ENCODE measurements at regions not wholly inside any gene's neighbourhood (a gene's known extent, or its start where the extent isn't known, plus 50 kb on each side); places are given as distances from the start of the nearest gene placed in this dataset.

DNA sequence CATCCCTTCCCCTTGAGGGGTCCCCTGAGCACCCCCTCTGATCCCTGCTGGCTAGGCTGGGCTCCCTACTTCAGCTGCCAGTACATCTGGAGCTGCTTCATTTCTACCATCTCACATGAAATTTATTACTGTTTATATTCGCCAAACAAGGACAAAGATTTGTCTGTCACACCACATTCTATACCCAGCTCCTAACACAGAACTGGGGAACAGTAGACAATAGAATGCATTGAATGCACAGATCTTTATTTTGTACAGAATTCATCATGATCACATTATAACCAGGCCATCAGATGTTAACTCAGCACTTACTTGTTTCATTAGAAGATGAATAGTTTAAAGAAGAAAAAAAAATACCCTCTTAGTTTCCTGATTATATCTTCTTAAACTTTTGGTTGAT, 159.4 kb downstream of the KLF5 start:
- TF ChIP-seq, protein P1, sequence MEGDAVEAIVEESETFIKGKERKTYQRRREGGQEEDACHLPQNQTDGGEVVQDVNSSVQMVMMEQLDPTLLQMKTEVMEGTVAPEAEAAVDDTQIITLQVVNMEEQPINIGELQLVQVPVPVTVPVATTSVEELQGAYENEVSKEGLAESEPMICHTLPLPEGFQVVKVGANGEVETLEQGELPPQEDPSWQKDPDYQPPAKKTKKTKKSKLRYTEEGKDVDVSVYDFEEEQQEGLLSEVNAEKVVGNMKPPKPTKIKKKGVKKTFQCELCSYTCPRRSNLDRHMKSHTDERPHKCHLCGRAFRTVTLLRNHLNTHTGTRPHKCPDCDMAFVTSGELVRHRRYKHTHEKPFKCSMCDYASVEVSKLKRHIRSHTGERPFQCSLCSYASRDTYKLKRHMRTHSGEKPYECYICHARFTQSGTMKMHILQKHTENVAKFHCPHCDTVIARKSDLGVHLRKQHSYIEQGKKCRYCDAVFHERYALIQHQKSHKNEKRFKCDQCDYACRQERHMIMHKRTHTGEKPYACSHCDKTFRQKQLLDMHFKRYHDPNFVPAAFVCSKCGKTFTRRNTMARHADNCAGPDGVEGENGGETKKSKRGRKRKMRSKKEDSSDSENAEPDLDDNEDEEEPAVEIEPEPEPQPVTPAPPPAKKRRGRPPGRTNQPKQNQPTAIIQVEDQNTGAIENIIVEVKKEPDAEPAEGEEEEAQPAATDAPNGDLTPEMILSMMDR (IDR thresholded peaks at IDR 0.05), result no peak
- Histone ChIP-seq H3K4me3 (no peak overlapping the region), H3K27ac (no peak overlapping the region), H3K27me3 (no peaks in the 10 kb centered on the region), H3K4me1 (peaks cover 5% of the 10 kb centered on the region), H3K9me3 (no peaks in the 10 kb centered on the region), H3K36me3 (no peaks in the 10 kb centered on the region)
- ATAC-seq (no peak), DNase-seq (no peak)
- intact Hi-C loops (cut with DNase I), result no loop called here

DNA sequence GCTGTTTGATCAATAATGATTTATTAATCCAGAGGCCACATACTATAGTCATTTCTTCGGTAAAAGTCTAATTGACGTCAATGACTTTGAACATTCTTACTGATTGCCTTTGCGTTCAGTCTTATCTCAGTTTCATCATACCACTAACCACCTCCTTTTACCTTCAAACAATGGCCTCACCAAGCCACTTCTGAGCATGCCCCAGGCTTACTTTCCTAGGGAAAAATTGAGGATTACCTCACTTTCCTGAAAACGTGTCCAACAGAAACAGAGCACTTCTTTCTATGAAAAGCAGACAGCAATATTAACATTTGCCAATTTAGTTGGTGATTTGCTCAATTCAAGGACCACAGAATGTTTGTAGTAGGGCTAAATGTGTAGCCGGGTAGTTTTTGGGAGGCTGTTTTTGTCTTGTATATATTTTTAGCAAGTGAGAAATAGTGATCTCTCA, 157.6 kb downstream of the KLF5 start:
- peak; percentile 38 for ATAC-seq
- H3K27ac ChIP-seq, result no peak overlapping the region
- H3K4me3 ChIP-seq, result no peak overlapping the region
- H3K4me1 ChIP-seq, result peaks cover 5% of the 10 kb centered on the region
- TF ChIP-seq, protein P1 (IDR thresholded peaks at IDR 0.05), result no peak
- no peaks in the 10 kb centered on the region for H3K9me3 ChIP-seq
- no peaks in the 10 kb centered on the region for H3K36me3 ChIP-seq
- intact Hi-C loops (cut with DNase I), result no loop called here
- no peak for DNase-seq
- H3K27me3 ChIP-seq, result no peaks in the 10 kb centered on the region

DNA sequence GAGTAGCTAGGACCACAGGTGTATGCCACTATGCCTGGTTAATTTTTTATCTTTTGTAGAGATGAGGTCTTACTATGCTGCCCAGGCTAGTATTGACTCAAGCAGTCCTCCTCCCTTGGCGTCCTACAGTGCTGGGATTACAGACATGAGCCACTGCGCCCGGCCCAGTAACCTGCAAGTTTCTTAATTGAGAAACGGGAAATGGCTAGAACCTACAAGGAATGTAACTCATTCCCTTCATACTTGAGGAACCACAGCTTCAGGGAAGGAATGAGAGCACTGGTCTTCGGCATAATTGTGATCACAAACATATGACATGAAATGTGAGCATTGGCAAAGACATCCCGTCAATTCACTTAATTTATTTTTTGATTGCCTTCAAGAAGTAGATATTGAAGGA, 157.0 kb downstream of the KLF5 start:
- no peaks in the 10 kb centered on the region for H3K36me3 ChIP-seq
- no peak overlapping the region for H3K27ac ChIP-seq
- H3K27me3 ChIP-seq, result no peaks in the 10 kb centered on the region
- H3K9me3 ChIP-seq, result no peaks in the 10 kb centered on the region
- DNase-seq, result no peak
- ATAC-seq, result peak; percentile 68
- TF ChIP-seq, protein P1 (IDR thresholded peaks at IDR 0.05), result no peak
- intact Hi-C loops (cut with DNase I), result no loop called here
- no peak overlapping the region for H3K4me3 ChIP-seq
- H3K4me1 ChIP-seq, result peaks cover 5% of the 10 kb centered on the region

DNA sequence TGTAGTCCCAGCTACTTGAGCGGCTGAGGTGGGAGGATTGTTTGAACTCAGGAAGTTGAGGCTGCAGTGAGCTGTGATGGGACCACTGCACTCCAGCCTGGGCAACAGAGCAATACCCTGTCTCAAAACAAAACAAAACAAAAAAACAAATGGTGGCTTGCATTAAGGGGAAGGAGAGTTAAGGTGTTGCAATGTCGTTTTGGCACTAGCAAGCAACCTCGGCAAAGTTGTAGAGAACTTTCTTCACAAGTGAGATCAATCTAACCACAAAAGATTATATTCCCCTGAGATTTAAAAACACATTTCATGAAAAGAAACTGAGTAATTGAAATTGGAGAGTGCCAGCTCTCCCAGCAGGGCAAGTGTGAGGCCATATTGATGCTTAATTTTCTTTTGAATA, 153.7 kb downstream of the KLF5 start:
- Histone ChIP-seq H3K4me3 (no peak overlapping the region), H3K27ac (no peak overlapping the region), H3K9me3 (no peaks in the 10 kb centered on the region), H3K4me1 (peaks cover 5% of the 10 kb centered on the region), H3K36me3 (no peaks in the 10 kb centered on the region), H3K27me3 (no peaks in the 10 kb centered on the region)
- ATAC-seq (no peak), DNase-seq (no peak)
- TF ChIP-seq, protein P1 (IDR thresholded peaks at IDR 0.05), result no peak
- intact Hi-C loops (cut with DNase I), result no loop called here

DNA sequence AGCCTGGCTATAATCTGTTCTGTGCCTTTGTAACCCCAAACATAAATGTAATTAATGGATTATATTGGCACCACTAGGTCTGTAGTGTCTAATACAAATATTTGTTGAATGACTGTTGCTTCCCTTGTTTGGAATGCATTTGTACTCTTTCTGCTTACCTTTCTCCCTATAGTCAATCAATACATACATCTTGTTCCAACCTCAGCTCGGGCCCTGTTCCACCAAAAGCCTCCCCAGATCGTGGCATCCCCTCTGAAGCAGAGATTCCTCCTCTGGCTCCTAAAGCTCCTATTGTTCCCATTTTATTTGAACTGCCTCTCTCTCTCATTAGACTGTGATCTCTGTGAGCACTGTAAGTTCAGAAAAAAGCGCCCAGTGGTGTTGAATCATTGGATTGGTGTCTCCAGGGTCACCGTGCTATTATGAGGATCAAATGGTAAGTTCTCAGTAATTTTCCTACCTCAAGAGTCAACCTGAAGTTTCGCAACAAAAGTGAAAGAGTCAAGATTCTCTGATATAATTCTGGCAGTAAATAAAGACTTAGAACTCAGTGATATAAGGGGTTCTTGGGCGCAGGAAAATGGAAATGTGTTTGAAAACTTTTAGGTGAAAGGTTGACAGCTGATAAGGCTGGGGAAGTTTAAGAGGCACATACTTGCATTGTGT, 151.5 kb downstream of the KLF5 start:
- no peak overlapping the region for H3K27ac ChIP-seq
- intact Hi-C loops (cut with DNase I), result no loop called here
- no peaks in the 10 kb centered on the region for H3K9me3 ChIP-seq
- no peaks in the 10 kb centered on the region for H3K36me3 ChIP-seq
- H3K4me1 ChIP-seq, result no peaks in the 10 kb centered on the region
- no peaks in the 10 kb centered on the region for H3K27me3 ChIP-seq
- peak; percentile 43 for ATAC-seq
- H3K4me3 ChIP-seq, result no peak overlapping the region
- TF ChIP-seq, protein P1 (IDR thresholded peaks at IDR 0.05), result no peak
- DNase-seq, result no peak

DNA sequence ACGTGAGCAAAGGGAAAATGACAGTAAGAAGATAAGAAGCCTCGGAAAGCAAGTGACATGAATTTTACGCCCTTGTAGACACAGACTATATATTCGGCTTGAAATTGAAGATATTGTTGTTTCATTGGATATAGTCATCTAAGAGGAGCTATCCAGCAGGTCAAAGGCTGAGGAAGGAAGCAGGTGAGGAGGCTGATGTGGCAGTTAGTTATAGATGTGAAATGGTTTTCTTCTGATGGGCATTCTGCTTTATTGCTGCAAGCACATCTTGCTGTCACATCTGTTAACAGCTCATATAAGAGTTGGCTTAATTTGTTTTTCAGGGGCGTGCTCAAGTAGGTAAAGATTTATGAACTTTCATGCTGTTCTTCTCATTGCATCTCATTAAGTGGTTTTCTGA, 146.1 kb downstream of the KLF5 start:
- H3K9me3 ChIP-seq, result no peaks in the 10 kb centered on the region
- no peak for ATAC-seq
- no peaks in the 10 kb centered on the region for H3K27me3 ChIP-seq
- no peaks in the 10 kb centered on the region for H3K36me3 ChIP-seq
- intact Hi-C loops (cut with DNase I), result no loop called here
- no peak overlapping the region for H3K27ac ChIP-seq
- H3K4me3 ChIP-seq, result no peak overlapping the region
- H3K4me1 ChIP-seq, result no peaks in the 10 kb centered on the region
- no peak for DNase-seq
- TF ChIP-seq, protein P1 (IDR thresholded peaks at IDR 0.05), result no peak

Measured in upper lobe of right lung (tissue), 1 donor.